NCI-H524 (cell line): ENCODE measurements at regions not wholly inside any gene's neighbourhood (a gene's known extent, or its start where the extent isn't known, plus 50 kb on each side); places are given as distances from the start of the nearest gene placed in this dataset.

ENCODE experiments used
- DNase-seq, 2 experiments: peaks; one replicate each; lab custom pipeline; 2025; lab: John Stamatoyannopoulos, UW

DNA sequence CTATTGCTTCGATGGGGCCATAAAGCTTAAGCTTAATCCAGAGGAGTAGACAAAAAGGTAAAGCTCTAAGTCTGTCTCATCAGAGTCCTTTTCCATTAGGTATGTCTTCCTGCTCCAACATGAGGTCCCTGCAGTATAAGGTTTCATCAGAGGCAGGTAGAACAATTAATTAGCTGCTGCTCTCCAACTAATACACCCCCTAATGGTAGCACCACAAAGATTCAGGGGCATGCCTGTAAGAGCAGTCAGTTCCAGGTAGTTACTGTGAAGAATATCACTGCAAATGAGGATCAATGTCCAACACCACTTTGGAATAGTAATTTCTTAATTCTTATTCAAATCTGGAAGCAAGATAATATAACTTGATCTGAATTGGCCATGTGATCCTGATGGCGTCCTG lies 160.3 kb upstream of the ESRRG start:
- DNase-seq, result peak in 1 of 2 experiments; percentile 1

DNA sequence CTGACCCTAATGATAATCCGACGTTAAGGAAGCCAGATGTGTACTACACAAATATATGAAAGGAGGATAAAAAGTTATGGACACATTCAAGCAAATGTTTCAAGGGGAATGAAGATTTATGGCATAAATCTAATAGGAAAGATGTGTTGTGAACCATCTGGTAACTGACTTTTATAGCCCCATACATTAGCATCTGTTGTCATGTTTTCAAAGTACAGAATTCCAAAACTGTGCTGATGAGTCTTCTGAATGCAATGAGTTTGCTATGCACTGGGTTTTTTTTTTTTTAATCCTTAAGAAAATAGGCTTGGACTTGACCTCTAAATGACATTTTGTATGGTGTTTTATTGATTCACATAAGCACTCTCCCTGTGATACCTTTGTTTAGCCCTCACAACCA lies 158.5 kb upstream of the ESRRG start:
- peak in 1 of 2 experiments; percentile 45 for DNase-seq

DNA sequence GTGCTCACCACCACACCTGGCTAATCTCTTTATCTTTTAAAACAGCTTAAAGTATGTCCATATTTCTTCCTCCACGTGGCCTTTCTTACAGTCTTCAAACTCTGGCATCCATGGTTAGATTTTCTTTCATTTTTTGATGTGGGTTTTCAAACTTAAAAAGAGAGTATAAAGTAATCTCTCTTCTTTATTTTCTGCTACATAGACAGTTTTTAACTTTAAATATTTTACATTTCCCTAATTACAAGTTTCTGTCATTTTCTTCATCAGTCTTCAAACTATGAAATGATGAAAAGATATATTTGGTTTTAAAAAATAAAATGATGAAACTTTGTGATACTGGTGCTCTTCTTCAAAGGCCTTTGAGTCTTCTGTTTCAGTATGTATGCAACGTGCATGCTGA lies 143.5 kb upstream of the ESRRG start:
- no peak for DNase-seq

DNA sequence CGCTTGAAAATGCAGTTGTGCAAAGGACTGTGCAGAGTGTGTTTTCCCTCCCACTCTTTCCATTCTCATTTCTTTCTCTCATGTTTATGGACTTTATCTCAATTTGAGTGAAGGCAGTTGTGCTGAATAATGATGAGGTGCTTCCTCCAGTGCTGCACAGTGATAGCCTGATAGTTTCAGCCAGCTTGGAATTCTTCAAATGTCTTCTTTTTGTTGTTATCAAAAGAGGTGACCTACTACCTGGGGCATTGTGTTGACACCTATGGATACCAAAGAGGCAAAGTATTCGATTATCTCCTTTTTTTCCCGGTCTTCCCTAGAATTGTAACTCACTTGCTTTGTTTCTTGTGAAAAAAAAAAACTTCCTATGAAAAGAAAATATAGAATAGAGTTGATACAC lies 132.6 kb upstream of the ESRRG start:
- no peak for DNase-seq

DNA sequence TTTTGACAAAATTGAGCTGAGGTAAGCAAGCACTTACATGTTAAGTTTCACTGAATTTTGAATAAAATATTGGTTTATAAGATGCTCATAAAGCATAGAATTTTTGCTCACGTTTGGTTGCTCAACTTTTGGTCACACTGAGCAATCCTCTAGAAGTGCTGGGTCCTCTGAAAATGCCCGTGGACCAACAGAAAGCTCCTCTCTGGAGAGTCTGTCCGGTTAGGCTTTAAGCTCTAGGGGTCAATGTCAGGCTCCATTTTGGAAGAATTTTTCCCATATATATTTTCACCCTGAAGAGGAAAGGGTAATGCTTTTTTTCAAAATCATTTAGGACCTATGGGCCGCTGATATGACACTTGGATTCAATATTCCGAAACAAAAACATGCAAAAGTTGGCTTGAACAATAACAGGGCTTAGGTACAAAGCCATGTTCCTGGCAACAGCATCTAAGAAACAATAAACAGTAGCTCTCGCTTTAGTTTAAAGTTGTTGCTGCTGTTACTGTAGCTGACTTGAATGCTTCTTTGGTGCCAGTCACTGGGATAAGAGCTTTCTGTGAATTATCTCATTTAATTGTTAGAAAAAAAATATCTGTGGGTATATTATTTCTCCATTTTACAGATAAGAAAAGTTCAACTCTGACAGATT lies 131.7 kb upstream of the ESRRG start:
- no peak for DNase-seq

DNA sequence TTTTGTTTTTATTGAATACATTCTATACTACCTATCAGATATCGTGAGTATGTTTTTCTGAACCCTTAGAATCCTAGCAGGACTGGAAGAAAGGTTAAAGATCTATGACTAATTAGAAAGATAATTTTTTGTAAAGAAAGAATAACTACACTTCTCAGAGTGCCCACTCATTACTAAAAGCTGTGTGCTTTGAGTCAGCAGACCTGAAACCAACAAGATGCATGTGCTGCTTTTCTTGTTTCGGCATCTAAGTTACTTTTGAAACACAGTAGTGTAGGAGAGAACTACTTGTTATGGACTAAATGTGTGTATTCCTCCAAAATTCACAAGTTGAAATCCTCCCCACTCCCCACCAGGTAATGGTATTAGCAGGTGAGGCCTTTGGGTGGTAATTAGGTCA lies 127.8 kb upstream of the ESRRG start:
- no peak for DNase-seq

DNA sequence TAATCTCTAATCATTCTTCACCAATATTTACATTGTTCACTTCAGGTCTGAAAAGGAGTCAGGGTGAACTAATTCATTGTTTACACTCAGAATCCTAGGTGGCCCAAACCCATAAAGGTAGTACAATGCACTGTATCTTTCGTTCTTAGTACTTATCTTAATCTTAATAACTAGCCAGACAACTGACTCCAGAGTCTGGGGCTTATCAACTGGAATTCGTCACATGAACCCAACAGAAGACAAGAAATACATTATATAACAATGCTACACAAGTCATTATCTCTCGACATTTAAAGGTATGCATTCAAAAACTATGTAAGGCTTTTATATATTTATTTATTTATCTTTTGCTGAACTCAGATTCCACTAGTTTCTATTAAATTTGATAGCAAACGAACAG lies 125.9 kb upstream of the ESRRG start:
- no peak for DNase-seq

DNA sequence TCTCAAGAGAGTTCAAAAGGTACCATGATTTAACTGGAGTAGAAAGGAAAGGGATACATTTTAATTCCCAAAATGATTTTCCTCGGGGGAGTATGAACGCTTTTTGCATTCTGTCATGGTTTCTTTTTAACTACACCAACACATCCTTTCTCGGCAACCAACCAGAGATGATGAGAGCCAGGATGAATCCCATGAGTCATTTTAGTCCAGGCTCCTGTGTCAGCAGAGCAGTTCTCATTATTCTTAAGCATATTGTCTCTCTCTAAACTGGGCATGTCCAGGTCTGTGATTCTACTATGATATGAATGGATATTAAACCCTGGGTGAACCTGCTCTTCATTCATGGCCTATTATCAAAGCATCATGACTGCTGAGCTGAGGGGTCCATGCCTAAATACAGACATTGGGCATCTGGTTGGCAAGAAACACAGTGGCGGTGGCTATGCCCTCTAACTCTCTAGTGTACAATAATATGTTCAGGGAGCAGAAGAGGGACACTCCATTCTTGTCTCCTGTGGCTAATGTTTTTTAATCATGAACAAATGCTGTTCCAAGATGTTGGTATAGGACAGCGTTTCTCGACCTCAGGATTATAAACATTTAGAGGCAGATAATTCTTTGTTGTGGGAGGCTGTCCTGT lies 124.3 kb upstream of the ESRRG start:
- DNase-seq, result no peak

DNA sequence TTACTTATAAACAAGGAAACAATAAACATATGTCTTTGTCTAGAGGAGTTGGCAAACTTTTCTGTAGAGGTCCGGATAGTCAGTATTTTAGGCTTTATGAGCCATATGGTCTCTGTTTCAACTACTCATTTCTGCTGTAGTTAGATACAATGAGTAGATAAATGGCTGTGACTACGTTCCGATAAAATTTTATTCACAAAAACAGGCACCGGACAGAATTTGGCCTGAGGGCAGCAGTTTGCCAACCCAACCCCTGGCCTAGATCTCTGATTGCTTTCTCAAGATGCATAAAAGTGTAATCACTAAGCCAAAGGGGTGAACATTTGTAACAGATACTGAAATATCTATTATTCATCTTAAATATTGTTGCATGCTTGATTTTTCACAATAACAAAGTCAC lies 123.1 kb upstream of the ESRRG start:
- DNase-seq, result no peak

DNA sequence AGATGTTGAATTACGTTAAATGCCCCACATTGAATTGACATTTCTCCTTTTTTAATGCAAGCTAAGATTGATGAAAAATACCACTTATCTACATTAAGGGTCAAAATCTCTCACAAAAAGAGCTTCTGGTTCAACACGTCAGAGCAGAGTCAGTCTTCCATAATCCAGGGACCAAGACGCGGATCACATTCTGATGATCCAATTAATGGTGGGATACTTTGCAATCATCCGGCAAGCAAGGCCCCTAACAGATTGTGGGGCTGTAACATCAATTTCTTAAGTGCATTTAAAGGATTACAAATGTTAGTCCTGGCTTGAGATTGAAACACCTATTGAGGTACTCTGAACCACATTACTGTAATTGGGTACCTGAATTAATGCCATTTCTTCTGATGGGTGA lies 120.2 kb upstream of the ESRRG start:
- peak; percentile 63 to 90 for DNase-seq

DNA sequence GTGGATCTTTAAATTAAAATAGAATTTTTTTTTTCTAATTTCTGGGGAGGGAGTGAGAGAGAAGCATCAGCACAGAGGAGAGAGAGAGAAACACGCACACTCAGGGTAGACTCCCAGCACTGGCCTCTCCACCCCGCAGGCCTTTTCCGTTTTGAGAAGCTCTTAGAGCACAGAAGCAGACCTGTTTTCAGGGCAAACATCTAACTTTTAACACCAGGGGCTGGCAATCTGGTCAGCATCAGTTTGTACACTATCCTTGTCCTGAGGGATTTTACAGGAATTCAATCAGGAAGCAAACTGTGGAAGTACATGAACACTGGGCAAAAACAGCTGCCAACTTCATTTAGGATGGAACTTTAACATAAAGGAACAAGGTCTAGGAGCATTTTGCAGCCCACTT lies 117.9 kb upstream of the ESRRG start:
- DNase-seq, result no peak

DNA sequence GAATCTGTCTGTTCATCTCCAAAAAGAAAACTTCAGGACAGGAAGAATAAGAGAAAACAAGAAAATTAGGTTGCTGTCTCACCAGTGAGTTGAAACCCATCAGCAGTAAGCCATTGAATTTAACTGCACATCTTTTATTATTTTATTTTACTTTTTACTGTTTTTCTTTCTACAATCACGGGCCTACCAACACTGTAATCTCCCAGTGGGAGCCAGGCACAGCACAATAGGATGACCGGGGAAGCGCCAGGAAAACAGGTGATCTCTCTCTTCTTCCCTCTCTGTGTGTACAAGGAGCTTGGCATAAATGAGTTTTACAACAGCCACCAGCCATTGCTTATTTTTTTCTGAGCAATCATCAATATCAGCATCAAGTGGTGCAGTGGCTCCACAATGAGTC lies 113.1 kb upstream of the ESRRG start:
- DNase-seq, result no peak

DNA sequence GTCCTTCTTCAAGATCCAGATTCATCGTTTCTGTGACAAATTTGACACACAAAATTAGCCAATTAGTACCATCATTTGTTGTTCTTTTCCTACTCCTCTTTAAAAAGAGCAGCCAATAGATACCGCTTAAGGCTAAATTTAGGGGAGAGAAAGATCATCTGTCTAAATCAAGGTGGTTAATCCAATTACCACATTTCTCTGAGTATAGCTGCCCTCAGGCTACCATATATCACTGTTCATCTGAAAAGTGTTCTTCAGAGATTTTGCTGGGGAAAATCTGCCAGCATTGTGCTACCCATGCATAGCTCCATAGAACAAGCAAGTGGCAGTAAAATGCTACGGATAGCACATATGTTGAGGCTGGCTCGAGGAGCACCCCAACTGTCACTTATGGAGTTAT lies 110.3 kb upstream of the ESRRG start:
- no peak for DNase-seq

DNA sequence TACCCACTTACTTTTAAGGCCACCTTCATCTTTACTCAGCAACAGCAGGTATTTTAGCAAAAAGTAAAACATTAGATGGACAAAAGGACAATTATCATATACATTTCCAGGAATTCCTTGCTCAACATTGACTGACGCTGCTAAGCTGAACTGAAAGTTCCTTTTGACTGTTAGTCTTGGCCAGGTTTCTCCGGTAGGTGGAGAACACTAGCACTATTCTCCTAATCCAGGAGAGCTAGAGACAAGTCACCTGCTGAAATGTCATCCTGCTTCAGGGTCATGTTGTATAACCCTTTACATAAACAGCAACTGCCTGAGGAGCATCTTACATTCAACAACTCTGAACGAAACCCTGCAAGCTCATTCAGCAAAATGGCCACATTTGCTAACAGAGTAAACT lies 109.0 kb upstream of the ESRRG start:
- no peak for DNase-seq

DNA sequence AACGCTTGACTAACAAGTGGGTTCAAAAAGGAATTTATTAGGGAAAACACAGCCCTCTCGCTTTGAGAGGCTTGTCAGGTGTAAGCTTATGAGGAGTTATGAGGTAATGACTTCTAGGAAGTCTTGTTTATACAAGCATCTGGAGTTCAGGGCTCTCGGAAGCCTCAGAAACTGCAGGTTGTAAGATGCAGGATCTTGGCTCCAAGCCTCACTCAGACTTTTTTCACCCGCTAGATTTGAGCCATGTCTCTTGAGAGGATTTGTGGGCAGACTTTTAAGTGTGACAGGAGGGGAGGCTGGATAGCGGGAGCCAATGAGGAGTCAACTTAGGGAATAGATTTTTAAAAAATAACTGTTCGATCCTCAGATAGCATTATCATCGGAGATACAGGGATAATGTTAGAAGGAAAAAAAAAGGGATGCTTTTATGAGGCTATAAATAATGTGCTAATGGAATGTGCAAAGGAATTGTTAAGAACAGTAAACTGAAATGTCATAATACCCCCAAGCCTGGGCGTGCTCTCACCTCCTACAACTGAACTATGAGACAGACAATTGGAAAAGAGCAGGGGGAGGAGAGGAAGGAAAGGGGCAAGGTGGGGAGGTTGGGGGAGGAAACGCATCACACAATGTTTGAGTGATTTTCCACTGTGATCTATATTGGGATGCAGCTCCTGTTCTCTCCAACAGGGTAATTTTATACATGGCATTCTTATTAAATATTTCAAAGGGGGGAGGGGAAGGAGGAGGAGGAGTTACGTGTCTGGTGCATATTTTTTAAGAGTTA lies 107.4 kb upstream of the ESRRG start:
- DNase-seq, result peak in 1 of 2 experiments; percentile 21

DNA sequence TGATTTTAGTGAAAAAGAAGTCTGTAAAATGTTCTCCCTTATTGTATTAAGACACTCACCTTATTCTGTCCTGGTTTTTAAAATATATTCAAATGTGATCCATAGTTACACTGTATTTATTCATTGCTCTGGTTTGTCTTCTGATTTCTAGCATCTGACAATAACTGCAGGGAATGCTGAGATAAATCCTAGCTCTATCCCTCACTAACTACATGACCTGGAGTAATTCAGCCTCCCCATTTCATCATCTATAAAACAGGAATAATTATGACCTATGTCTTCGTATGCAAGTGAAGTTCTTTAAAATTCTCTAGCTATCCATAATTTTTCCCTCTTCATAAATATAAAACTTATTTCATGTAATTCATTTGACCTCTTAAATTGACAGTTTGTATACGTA lies 104.0 kb upstream of the ESRRG start:
- no peak for DNase-seq

DNA sequence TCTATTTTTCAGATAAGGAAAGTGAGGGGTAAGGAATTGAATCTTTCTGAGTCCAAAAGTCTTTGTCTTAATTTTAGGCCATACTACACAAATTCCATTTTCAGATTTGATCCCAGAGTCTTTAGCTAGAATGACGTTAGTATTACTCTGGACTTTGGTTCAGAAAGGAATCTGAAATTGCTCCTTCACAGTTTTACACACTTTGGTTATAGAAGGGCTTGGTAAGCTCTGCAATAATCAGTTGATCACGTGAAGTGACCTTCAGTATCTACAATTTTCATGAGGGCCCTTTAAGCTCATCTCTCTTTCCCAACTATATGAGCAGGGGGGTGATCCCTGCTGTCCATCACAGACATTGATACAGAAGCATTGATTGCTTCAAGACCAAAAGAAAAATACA lies 103.4 kb upstream of the ESRRG start:
- no peak for DNase-seq

DNA sequence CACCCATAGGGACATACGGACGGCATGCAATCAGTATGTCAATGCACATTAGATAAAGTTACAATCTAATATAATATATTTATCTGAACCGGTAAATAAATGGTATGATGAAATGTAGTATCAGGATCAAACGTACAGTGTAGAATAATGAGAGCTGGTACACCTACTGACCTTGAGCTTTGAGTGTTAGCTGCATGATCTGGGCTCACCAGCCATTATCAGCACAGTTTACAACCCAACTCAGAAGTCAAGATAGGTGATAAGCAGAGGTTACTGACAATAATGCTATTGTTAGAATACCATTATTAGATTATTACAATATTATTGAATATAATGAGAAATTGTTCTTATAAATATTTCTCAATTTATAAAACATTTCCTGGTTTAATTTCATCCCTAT lies 103.0 kb upstream of the ESRRG start:
- no peak for DNase-seq

DNA sequence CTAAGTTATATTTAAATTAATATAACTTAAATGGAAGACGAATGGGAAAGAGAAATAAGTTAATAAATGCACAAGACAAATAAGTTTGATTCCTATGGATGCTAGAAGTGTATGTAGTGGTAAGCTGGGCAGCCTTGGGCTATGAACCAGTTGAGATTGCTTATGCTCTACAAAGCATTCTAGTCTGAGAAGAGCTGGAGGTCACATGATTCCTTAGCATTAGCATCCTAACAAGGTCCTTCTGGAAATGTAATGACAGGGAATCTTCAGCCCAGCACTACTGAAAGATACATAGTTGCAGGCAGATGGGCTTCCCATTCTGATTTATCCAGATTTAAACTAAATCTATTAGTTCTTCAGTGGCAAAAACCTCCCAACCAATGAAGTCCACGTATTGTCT lies 102.3 kb upstream of the ESRRG start:
- DNase-seq, result no peak

DNA sequence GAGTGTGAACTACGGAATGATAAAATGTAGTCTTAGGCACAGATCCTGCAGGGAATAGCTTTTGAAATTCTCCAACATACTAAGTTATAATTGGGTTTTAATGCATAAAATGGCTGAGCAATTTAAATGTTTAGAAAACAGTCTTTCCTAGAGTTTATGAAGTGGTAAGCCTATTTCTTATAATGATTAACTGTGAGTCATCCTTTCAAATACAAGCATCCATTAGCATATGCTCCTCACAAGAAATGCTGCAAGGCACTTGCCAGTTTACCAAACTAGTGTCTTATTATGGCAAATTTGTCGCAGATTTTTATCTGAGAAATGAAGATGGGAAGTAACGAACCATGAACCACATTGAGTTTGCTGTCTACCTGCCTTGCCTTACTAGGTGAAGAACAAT lies 101.3 kb upstream of the ESRRG start:
- no peak for DNase-seq

DNA sequence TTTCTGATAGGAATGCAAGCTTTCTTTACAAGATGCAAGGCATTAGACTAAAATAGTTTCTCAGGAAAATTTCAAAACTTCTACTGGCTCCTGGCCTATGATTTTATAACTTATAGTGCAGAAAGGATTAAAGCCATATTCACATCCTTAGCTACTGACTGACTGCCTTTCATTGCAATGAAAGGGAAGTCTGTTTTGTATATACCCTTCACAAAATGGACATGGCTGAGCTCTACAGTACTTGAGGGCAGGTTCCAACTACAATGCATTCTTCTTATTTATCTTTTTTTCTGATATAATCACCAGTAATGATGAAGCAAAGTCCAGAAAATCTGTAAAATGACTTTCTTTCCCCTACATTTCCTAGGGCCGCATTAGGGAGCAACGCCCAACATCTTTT lies 100.5 kb upstream of the ESRRG start:
- DNase-seq, result no peak

DNA sequence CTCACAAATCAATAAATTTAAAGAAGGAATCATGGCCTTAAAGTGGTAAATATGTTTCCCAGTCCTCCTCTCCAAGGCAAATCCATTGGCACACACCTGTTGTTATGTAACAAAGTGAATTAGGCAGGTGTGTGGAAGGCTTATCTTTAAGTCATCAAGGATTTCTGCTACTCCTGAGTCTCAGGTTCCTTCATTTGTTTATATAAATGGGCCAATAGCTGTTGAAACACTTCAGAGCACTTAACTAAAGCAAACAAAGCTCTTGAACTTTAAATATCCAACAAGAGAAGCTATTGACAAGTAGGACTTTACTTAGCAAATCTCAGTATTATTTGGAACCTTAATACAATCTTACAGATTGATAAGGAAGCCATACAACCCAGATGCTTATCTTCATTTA lies 99.3 kb upstream of the ESRRG start:
- DNase-seq, result peak in 1 of 2 experiments; percentile 53

DNA sequence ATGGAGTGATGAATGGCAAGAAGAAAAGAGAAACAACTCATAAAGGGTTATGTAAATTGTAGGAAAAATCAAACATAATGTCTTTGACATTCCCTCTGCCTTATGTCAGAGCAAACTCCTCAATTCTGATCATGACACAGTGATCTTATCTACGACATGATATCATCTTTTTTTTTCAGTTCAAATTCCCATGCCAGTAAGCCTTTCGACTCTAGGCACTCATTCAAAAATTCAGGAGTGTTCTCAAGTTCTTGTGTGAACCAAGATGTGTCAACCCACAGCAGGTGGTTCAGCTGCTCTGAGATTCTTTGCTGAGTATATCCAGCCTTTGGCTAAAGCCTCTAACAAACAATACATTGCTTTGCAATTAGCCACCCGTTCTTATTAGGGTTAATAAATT lies 97.1 kb upstream of the ESRRG start:
- DNase-seq, result no peak
